Myocyte (in vitro differentiated cells): ENCODE measurements at regions not wholly inside any gene's neighbourhood (a gene's known extent, or its start where the extent isn't known, plus 50 kb on each side); places are given as distances from the start of the nearest gene placed in this dataset.

Experiments used
- DNase-seq: peaks from one replicate; pipeline ENCODE4 v3.0.0-alpha.2; 2012; ENCODE audit warnings: low read depth

GRCh38 chr16:86104537-86105048 lies 205.6 kb downstream of the IRF8 start:
- DNase-seq: no peak

- no peak for DNase-seq
Observed at GRCh38 chr16:86107215-86107825, 208.4 kb downstream of the IRF8 start.

- DNase-seq: no peak
Observed at GRCh38 chr16:86108062-86108461, 209.1 kb downstream of the IRF8 start.

DNA sequence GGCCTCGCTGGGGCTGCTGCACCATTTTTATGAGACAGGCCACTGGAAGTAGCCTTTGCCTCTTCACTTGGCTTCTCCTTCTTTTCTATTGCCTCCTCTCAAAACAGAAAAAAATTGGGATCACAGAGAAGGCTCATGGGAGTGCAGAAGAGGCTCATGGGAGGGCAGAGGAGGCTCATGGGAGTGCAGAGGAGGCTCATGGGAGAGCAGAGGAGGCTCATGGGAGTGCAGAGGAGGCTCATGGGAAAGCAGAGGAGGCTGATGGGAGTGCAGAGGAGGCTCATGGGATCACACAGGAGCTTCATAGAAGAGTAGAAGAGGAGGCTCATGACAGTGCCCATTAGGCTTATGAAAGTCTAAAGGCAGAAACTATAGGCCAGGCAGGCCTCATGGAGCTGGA lies 211.2 kb downstream of the IRF8 start:
- no peak for DNase-seq

DNA sequence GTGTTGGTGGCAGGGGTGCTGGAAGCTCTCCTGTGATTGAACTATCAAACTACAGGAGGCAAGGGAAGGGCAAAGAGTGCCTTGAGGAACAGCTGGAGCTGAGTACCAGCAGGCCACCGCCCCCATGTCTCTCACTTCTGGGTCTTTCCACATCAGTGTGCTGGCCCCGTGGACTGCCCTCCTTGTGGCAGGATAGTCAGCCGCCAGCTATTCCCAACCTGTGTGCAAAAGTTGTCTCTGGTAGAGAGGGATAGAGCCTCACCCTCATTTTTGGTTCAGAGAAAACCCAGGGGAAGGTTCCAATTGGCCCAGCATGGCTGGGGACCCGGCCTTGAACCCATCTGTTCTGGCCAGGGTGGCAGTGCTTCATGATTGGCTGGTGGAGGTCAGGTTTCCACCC lies 211.8 kb downstream of the IRF8 start:
- no peak for DNase-seq

DNA sequence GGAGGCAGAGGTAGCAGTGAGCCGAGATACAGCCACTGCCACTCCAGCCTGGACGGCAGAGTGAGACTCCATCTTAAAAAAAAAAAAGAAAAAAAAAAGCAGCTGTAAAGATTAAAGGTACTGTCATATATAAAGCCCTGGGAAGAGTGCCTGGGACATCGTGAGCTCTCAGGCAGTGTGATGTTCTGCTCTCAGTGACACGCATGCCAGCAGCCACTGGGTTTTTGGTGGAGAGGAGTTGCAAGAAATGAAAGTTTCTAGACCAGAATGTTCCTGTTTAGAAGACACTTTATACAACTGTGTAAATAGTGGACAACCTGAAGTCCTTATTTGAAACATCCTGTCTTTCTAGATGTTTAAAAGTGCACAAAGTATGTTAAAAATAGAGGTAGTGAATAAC lies 213.2 kb downstream of the IRF8 start:
- no peak for DNase-seq

GRCh38 chr16:86117235-86117634 lies 218.3 kb downstream of the IRF8 start:
- DNase-seq: no peak

GRCh38 chr16:86117756-86118155 lies 218.8 kb downstream of the IRF8 start:
- no peak for DNase-seq

DNA sequence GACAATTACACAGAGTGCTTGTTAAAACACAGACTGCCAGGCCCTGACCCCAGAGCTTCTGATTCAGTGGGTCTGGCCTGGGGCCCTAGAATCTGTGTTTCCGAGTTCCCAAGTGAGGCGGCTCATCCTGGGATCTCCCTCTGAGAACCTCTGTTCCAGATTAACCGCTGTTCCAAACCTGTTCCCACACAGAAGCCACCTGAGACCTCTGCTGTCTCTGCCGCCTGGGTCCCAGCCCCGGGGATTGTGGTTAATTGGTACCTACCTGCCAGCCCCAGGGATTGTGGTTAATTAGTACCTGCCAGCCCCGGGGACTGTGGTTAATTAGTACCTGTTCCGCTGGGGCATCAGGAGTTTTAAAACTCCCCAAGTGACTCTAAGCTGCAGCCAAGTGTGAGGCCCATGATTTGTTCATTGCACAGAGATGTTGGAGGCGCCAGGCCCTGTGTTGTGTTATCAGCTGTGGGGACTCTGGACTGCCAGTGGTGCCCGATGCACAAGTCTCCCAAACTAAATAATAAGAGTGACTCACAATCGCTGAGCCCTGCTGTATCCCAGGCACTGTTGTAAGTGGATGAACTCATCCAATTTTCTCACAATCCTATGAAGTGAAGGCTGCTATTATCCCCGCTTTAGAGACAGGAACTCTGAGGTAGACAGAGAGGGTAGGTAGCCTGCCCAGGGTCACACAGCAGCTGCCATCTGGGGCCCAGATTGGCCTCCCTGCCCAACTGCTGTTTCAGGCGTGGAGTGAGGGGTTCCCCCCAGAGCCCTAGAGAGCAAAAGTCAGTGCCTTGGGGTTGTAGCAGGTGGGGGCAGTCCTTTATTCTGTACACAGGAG lies 219.7 kb downstream of the IRF8 start:
- DNase-seq: no peak

DNA sequence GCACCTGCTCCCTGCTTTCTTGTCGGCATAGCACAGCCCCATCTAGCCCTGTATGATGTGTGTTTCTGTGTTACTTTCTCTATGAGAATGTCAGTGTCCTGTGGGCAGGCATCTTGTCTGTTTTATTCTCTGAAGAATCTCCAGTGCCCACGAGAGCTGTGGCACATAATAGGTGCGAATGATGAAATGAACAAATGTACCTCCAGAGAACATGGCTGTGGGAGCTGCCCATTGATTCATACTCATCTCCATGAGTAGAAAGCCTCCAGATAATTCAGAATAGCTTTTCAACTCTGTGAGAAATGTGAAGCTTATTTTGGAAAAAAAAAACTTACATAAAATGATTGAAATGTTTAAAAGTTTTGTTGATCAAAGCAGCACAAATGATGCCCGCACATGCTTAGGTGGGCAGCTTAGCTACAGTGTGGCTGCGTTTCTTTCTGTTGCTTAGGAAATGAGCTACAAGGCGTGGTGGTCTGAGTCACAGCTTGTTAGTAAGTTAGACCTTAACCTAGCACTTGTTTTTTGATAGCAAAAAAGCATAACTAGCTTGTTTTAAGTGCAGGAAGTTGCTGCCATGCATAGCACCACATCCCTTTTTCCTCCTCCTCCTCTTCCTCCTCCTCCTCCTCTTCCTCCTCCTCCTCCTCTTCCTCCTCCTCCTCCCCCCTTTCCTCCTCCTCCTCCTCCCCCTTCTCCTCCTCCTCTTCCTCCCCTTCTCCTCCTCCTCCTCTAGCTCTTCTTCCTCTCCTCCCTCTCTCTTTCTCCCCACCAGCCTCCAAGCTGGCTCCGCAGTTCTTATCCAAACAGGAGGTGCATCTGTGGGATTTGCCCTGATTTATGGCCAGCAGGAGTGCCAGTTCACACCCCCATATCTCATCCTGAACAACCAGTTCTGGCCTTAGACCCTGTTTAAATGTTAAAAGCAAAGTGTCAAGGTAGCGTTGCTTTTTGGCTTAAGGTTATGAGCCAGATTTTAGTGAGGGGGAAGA lies 221.5 kb downstream of the IRF8 start:
- no peak for DNase-seq

DNA sequence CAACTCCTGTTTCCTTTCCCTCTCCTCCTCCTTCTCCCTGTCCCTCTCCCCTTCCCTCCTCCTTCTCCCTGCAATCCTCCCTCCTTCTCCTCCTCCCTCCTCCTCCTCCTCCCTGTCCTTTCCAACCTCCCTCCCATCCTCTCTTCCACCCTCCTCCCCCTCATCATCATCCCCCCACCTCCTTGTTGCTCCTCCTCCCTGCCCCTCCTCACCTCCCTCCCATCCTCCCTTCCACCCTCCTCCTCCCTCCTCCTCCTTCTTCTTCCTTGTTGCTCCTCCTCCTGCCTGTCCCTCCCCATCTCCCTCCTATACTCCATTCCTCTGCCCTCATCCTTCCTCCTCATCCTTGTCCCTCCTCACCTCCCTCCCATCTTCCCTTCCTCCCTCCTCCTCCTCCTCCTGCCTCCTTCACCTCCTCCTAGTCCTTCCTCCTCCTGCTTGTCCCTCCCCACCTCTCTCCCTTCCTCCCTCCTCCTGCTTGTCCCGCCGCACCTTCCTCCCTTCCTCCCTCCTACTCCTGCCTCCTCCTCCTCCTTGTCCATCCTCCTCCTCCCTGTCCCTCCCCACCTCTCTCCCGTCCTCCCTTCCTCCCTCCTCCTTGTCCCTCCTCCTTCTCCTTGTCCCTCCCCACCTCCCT lies 222.5 kb downstream of the IRF8 start:
- no peak for DNase-seq

GRCh38 chr16:86122681-86123342 lies 223.8 kb downstream of the IRF8 start:
- no peak for DNase-seq

DNA sequence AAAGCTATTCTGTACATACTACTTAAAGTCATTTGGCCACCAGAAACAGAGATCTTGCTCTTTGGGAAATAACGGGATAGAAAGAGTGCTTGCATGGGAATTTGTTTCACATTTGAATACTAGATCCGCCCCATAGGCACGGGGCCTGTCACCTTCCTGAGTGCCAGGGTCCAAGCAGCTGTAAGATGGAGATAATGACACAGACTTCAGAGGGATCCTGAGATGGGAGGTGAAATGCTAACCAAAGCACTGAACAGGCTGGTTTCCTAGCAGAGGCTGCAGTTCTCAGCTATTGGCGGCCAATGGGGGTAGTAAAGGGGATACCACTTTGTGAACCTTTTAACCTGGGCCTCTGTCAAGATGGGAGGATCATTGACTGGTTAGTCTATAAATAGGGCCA lies 225.4 kb downstream of the IRF8 start:
- no peak for DNase-seq

GRCh38 chr16:86126891-86127290 lies 227.9 kb downstream of the IRF8 start:
- no peak for DNase-seq

DNA sequence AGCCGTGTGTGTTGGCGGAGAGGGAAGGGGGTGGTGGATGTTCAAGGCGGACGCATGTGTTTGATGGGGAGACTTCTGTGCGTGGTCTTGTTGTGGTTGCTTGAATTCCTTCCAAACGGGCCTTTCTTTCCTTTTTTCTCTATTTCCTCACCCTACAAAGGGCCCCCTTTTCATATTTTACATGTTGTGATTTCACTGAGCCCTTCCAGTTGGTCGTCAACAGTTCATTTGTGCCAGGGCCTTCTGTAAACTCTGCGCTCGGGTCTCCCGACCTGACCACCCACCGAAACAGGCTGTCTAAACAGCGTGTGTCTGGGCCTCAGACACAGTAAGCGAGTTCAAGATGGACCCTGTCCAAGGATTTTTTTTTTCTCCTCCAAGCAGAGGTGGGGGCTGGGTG lies 228.4 kb downstream of the IRF8 start:
- DNase-seq: no peak

DNA sequence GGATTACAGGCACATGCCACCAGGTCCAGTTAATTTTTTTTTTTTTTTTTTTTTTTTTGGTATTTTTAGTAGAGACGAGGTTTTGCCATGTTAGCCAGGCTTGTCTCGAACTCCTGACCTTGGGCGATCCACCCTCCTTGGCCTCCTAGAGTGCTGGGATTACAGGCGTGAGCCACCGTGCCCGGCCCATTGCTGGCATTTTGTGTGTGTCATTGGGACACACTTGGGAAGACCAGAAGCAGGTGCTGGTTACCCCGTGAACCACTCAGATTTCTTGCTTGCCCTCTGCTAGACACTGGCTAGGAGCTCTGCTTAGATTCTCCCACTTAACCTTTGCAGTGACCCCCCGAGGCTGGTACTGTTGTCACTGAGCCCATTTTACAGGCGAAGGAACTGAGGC lies 229.3 kb downstream of the IRF8 start:
- DNase-seq: no peak

DNA sequence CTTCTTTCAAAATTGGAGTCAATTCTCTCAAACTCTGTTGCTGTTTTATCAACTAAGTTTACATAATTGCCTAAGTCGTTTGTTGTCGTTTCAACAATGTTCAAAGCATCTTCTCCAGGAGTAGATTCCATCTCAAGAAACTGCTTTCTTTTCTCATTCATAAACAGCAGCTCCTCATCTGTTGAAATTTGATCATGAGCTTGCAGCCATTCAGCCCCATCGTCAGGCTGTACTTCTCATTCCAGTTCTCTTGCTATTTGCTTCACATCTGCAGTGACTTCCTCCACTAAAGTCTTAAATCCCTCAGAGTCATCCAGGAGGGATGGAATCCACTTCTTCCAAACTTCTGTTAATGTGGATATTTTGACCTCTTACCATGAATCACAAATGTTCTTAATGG lies 230.6 kb downstream of the IRF8 start:
- DNase-seq: no peak

DNA sequence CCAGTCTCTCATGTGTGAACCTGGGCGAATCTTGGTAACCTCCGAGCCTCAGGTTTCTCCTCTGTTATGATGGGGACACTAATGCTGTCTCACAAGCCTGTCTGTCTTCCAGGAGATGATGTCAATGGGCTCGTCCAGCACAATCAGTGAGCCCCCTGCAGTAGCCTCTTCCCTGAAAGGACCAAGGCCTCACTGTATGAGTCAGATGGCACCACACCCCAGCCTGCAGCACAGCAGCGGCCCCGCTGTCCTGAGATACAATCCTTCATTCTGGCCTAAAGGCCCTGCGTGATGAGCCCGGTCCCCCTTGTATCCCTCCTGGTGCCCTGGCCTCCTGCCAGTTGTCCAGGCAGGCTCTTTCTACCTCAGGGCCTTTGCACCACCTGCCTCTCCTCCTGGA lies 234.4 kb downstream of the IRF8 start:
- DNase-seq: no peak

- no peak for DNase-seq
Observed at GRCh38 chr16:86133847-86134375, 234.9 kb downstream of the IRF8 start.

GRCh38 chr16:86134802-86135461 lies 236.0 kb downstream of the IRF8 start:
- no peak for DNase-seq
